ENCODE measurements at regions not wholly inside any gene's neighbourhood (a gene's known extent, or its start where the extent isn't known, plus 50 kb on each side); places are given as distances from the start of the nearest gene placed in this dataset.
"Not testable (repeated sequence)": the region's sequence is repeated elsewhere in the genome, so short reads cannot be mapped to it uniquely, and the experiment has no call there.

- no peak for DNase-seq (ENCODE audit: low read depth in 2 of 2)
Observed at GRCh38 chr10:118870467-118871243, 115.9 kb upstream of the CACUL1 start.

GRCh38 chr10:118871244-118871865 lies 116.6 kb upstream of the CACUL1 start:
- DNase-seq (ENCODE audit: low read depth in 2 of 2) = no peak

- no peak for DNase-seq (ENCODE audit: low read depth in 2 of 2)
Observed at GRCh38 chr10:118873091-118873737, 118.4 kb upstream of the CACUL1 start.

GRCh38 chr10:118873738-118874105 lies 119.0 kb upstream of the CACUL1 start:
- DNase-seq (ENCODE audit: low read depth in 2 of 2) = no peak

- no peak for DNase-seq (ENCODE audit: low read depth in 2 of 2)
Observed at GRCh38 chr10:118874171-118874570, 119.4 kb upstream of the CACUL1 start.

GRCh38 chr10:118875087-118875486 lies 120.3 kb upstream of the CACUL1 start:
- DNase-seq (ENCODE audit: low read depth in 2 of 2) = no peak

GRCh38 chr10:118882741-118883140 lies 128.0 kb upstream of the CACUL1 start:
- DNase-seq (ENCODE audit: low read depth in 2 of 2) = no peak

GRCh38 chr10:118892255-118892654 lies 137.3 kb upstream of the NANOS1 start:
- DNase-seq (ENCODE audit: low read depth in 2 of 2) = no peak

- DNase-seq (ENCODE audit: low read depth in 2 of 2) = not testable (repeated sequence)
Observed at GRCh38 chr10:118894891-118895290, 134.6 kb upstream of the NANOS1 start.

- DNase-seq (ENCODE audit: low read depth in 2 of 2) = no peak
Observed at GRCh38 chr10:118900617-118901016, 128.9 kb upstream of the NANOS1 start.

GRCh38 chr10:118901380-118901779 lies 128.1 kb upstream of the NANOS1 start:
- DNase-seq (ENCODE audit: low read depth in 2 of 2) = no peak

GRCh38 chr10:118901906-118902305 lies 127.6 kb upstream of the NANOS1 start:
- DNase-seq (ENCODE audit: low read depth in 2 of 2) = no peak

GRCh38 chr10:118902656-118903055 lies 126.9 kb upstream of the NANOS1 start:
- DNase-seq (ENCODE audit: low read depth in 2 of 2) = not testable (repeated sequence)

GRCh38 chr10:118903251-118903650 lies 126.3 kb upstream of the NANOS1 start:
- no peak for DNase-seq (ENCODE audit: low read depth in 2 of 2)

- no peak for DNase-seq (ENCODE audit: low read depth in 2 of 2)
Observed at GRCh38 chr10:118903691-118904090, 125.8 kb upstream of the NANOS1 start.

- no peak for DNase-seq (ENCODE audit: low read depth in 2 of 2)
Observed at GRCh38 chr10:118904286-118904685, 125.2 kb upstream of the NANOS1 start.

- DNase-seq (ENCODE audit: low read depth in 2 of 2) = no peak
Observed at GRCh38 chr10:118907051-118907450, 122.5 kb upstream of the NANOS1 start.

- no peak for DNase-seq (ENCODE audit: low read depth in 2 of 2)
Observed at GRCh38 chr10:118908557-118909256, 120.8 kb upstream of the NANOS1 start.

GRCh38 chr10:118910702-118911101 lies 118.8 kb upstream of the NANOS1 start:
- no peak for DNase-seq (ENCODE audit: low read depth in 2 of 2)

GRCh38 chr10:118911363-118911762 lies 118.2 kb upstream of the NANOS1 start:
- DNase-seq (ENCODE audit: low read depth in 2 of 2) = no peak

- DNase-seq (ENCODE audit: low read depth in 2 of 2) = no peak
Observed at GRCh38 chr10:118912961-118913600, 116.4 kb upstream of the NANOS1 start.

GRCh38 chr10:118913825-118914224 lies 115.7 kb upstream of the NANOS1 start:
- no peak for DNase-seq (ENCODE audit: low read depth in 2 of 2)
